Body of pancreas (tissue), 4 donors: ENCODE measurements at regions not wholly inside any gene's neighbourhood (a gene's known extent, or its start where the extent isn't known, plus 50 kb on each side); places are given as distances from the start of the nearest gene placed in this dataset.

Experiments used
- CTCF ChIP-seq, 7 experiments: fragments of 450-650 bp in 4 of 7; fragments of 200-600 bp in 3 of 7; sonication (generic) in 3 of 7; IDR thresholded peaks; one replicate each; pipeline ENCODE4 v1.5.1; 2016 to 2019; ENCODE audit warnings: antibody characterized with exemption in 7 of 7
- POLR2A ChIP-seq, 3 donors: fragments of 450-650 bp; IDR thresholded peaks; one replicate each; pipeline ENCODE4 v1.6.1; 2016; ENCODE audit warnings: antibody characterized with exemption in 3 of 3, mild to moderate bottlenecking in 2 of 3

- TF ChIP-seq CTCF (IDR thresholded peaks at IDR 0.05) (no peak), POLR2A (IDR thresholded peaks at IDR 0.05) (no peak)
These were observed 606.6 kb upstream of the C9orf72 start for GRCh38 chr9:28179893-28180292.
